Mesenteric fat pad (tissue), 1 donor: ENCODE measurements at regions not wholly inside any gene's neighbourhood (a gene's known extent, or its start where the extent isn't known, plus 50 kb on each side); places are given as distances from the start of the nearest gene placed in this dataset.

ENCODE experiments used
- DNase-seq: peaks from one replicate; pipeline ENCODE4 v3.0.0-alpha.2; 2020; ENCODE audit warnings: low spot score
- donor health status: DM: yes; HTN: yes; CAD: no.

GRCh38 chr13:99123101-99124045 is 77.3 kb upstream of the UBAC2 start:
- no peak for DNase-seq

- no peak for DNase-seq
These were observed 76.6 kb upstream of the UBAC2 start for GRCh38 chr13:99124046-99124400.

GRCh38 chr13:99124794-99125316 is 75.8 kb upstream of the UBAC2 start:
- DNase-seq, result no peak

- no peak for DNase-seq
These were observed 75.2 kb upstream of the UBAC2 start for GRCh38 chr13:99125326-99125915.

- no peak for DNase-seq
These were observed 73.8 kb upstream of the UBAC2 start for GRCh38 chr13:99126821-99127220.

- no peak for DNase-seq
These were observed 71.6 kb upstream of the UBAC2 start for GRCh38 chr13:99129050-99129449.

- no peak for DNase-seq
These were observed 70.7 kb upstream of the UBAC2 start for GRCh38 chr13:99129951-99130350.

GRCh38 chr13:99131410-99131809 is 69.2 kb upstream of the UBAC2 start:
- no peak for DNase-seq

GRCh38 chr13:99132295-99132835 is 68.3 kb upstream of the UBAC2 start:
- DNase-seq, result no peak

- no peak for DNase-seq
These were observed 67.4 kb upstream of the UBAC2 start for GRCh38 chr13:99133230-99133629.

- DNase-seq, result no peak
These were observed 66.8 kb upstream of the UBAC2 start for GRCh38 chr13:99133848-99134247.

GRCh38 chr13:99135591-99135990 is 65.1 kb upstream of the UBAC2 start:
- DNase-seq, result no peak

GRCh38 chr13:99136427-99136954 is 64.2 kb upstream of the UBAC2 start:
- DNase-seq, result no peak

GRCh38 chr13:99140831-99141230 is 59.8 kb upstream of the UBAC2 start:
- no peak for DNase-seq

- DNase-seq, result no peak
These were observed 56.8 kb upstream of the UBAC2 start for GRCh38 chr13:99143904-99144303.

- DNase-seq, result no peak
These were observed 56.3 kb upstream of the UBAC2 start for GRCh38 chr13:99144306-99144705.

- no peak for DNase-seq
These were observed 55.2 kb upstream of the UBAC2 start for GRCh38 chr13:99145461-99145860.

- no peak for DNase-seq
These were observed 49.9 kb upstream of the UBAC2 start for GRCh38 chr13:99150575-99151361.
